SU-DHL-6 (cell line): ENCODE measurements at regions not wholly inside any gene's neighbourhood (a gene's known extent, or its start where the extent isn't known, plus 50 kb on each side); places are given as distances from the start of the nearest gene placed in this dataset.

Experiments
- H2AFZ ChIP-seq: fragments of 200-600 bp; sonication (generic); 2 replicates; pipeline ENCODE4 v1.6.1; 2014; ENCODE audit warnings: low read depth, mild to moderate bottlenecking, moderate library complexity, mixed read lengths, antibody characterized with exemption, low read length; ENCODE audit not compliant: severe bottlenecking
- H3F3A ChIP-seq: fragments of 200-600 bp; shearing (Covaris generic); 2 replicates; pipeline ENCODE4 v1.6.0; 2016; ENCODE audit warnings: antibody characterized with exemption, mild to moderate bottlenecking; ENCODE audit not compliant: insufficient read depth
- H3K27ac ChIP-seq: fragments of 200-600 bp; sonication (generic); 2 replicates; pipeline ENCODE4 v1.5.1; 2016; ENCODE audit warnings: low read depth, mild to moderate bottlenecking, low read length, moderate library complexity, mixed read lengths
- H3K27me3 ChIP-seq: fragments of 200-600 bp; sonication (generic), shearing (Covaris generic); 2 replicates; pipeline ENCODE4 v1.6.0; 2014; ENCODE audit warnings: mild to moderate bottlenecking, low read length
- H3K36me3 ChIP-seq: fragments of 200-600 bp; sonication (generic); 2 replicates; pipeline ENCODE4 v1.6.1; 2014; ENCODE audit warnings: mild to moderate bottlenecking, low read length, mixed read lengths
- H3K4me2 ChIP-seq: fragments of 300-600, 200-600 bp; shearing (Covaris generic), sonication (generic); 2 replicates; pipeline ENCODE4 v1.6.0; 2014; ENCODE audit warnings: low read length, low read depth, mild to moderate bottlenecking; ENCODE audit not compliant: poor library complexity, severe bottlenecking
- H3K4me3 ChIP-seq: fragments of 200-600 bp; sonication (generic); 2 replicates; pipeline ENCODE4 v1.5.1; 2014; ENCODE audit warnings: antibody characterized with exemption, low read length, mild to moderate bottlenecking, mixed read lengths; ENCODE audit not compliant: insufficient read depth, poor library complexity, severe bottlenecking
- H3K79me2 ChIP-seq: fragments of 200-600 bp; sonication (generic); 2 replicates; pipeline ENCODE4 v1.6.1; 2014; ENCODE audit warnings: mild to moderate bottlenecking, low read length, moderate library complexity; ENCODE audit not compliant: insufficient read depth
- H3K9ac ChIP-seq: fragments of 200-600 bp; sonication (generic); 2 replicates; pipeline ENCODE4 v1.7.0; 2014; ENCODE audit warnings: mild to moderate bottlenecking, low read length
- H3K9me2 ChIP-seq: fragments of 200-600 bp; sonication (generic); replicated peaks from 2 replicates; pipeline ENCODE4 v1.6.1; 2014; ENCODE audit warnings: low read length; ENCODE audit not compliant: insufficient read depth
- H3K9me3 ChIP-seq: fragments of 200-600 bp; sonication (generic); 2 replicates; pipeline ENCODE4 v1.6.1; 2014; ENCODE audit warnings: low read length, mixed read lengths; ENCODE audit not compliant: insufficient read depth
- H4K20me1 ChIP-seq: fragments of 200-600 bp; sonication (generic); 2 replicates; pipeline ENCODE4 v1.6.1; 2014; ENCODE audit warnings: low read depth, mild to moderate bottlenecking, antibody characterized with exemption, low read length, moderate library complexity, mixed read lengths
- CTCF ChIP-seq: fragments of 200-600 bp; sonication (generic); IDR thresholded peaks from one replicate; pipeline ENCODE4 v1.5.1; 2017; ENCODE audit warnings: antibody characterized with exemption, mild to moderate bottlenecking, low read length, moderate library complexity; ENCODE audit not compliant: insufficient read depth, poor library complexity, severe bottlenecking
- EZH2phosphoT487 ChIP-seq: fragments of 200-600 bp; sonication (generic), shearing (Covaris generic); conservative IDR thresholded peaks from 2 replicates; pipeline ENCODE4 v1.6.1; 2018; ENCODE audit warnings: mild to moderate bottlenecking, antibody characterized with exemption, low read length, moderate library complexity, mixed read lengths

- H3K27ac ChIP-seq: no peak overlapping the region
- H3K4me3 ChIP-seq: no peak overlapping the region
- H3K9me3 ChIP-seq: no peaks in the 10 kb centered on the region
- no peaks in the 10 kb centered on the region for H4K20me1 ChIP-seq
- no peak overlapping the region for H3K4me2 ChIP-seq
- no peaks in the 10 kb centered on the region for H3F3A ChIP-seq
- H3K9me2 ChIP-seq: no peaks in the 10 kb centered on the region
- H3K36me3 ChIP-seq: no peaks in the 10 kb centered on the region
- no peak overlapping the region for H3K9ac ChIP-seq
- H2AFZ ChIP-seq: no peak overlapping the region
- no peak for TF ChIP-seq CTCF
- no peak for TF ChIP-seq EZH2phosphoT487
- H3K27me3 ChIP-seq: no peaks in the 10 kb centered on the region
- H3K79me2 ChIP-seq: no peaks in the 10 kb centered on the region
These were observed 143.0 kb upstream of the BMPER start for GRCh38 chr7:33762151-33762910.

GRCh38 chr7:33762911-33763306 is 142.4 kb upstream of the BMPER start:
- TF ChIP-seq CTCF: no peak
- no peak for TF ChIP-seq EZH2phosphoT487
- Histone ChIP-seq H3K79me2 (no peaks in the 10 kb centered on the region), H4K20me1 (no peaks in the 10 kb centered on the region), H3F3A (no peaks in the 10 kb centered on the region), H2AFZ (no peak overlapping the region), H3K4me3 (no peak overlapping the region), H3K9ac (no peak overlapping the region), H3K27me3 (no peaks in the 10 kb centered on the region), H3K4me2 (no peak overlapping the region), H3K36me3 (no peaks in the 10 kb centered on the region), H3K9me2 (no peaks in the 10 kb centered on the region), H3K9me3 (no peaks in the 10 kb centered on the region), H3K27ac (no peak overlapping the region)

DNA sequence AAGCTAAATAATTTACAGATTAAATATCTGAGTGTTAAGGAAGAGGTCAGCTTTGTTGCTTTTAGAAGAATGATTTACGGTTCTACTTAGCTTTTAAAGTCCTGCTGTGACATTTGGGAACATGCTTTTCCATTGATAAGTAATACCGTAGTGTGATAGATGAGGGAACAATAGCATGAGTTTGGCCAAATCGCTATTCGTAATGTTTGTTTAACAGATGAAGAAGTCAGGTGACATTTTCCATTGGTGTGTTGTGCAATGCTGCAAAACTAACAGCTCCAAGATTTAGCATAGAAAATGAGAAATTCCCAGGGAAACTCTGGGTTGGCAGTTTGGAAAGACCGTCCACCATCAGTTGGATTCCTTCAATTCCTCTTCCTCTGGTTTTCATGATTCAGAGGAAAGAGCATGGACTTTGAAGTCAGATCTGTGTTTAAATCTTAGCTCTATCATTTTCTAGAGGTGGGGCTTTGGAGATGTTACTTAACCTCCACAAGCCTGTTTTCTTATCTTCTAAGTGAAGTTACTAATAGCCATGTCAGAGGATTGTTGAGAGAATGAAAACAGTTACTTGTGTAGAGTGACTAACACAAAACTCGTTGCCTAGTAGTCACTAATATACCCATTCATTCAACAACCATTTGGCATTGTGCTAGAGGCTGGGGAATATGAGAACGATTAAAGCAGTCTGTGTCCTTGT is 140.4 kb upstream of the BMPER start:
- Histone ChIP-seq H3K9me3 (no peaks in the 10 kb centered on the region), H3K27ac (no peak overlapping the region), H3K36me3 (no peaks in the 10 kb centered on the region), H3K79me2 (no peaks in the 10 kb centered on the region), H3K27me3 (no peaks in the 10 kb centered on the region), H3K9me2 (no peaks in the 10 kb centered on the region), H2AFZ (no peak overlapping the region), H4K20me1 (no peaks in the 10 kb centered on the region), H3K9ac (no peak overlapping the region), H3K4me2 (no peak overlapping the region), H3F3A (no peaks in the 10 kb centered on the region), H3K4me3 (no peak overlapping the region)
- TF ChIP-seq EZH2phosphoT487: no peak
- TF ChIP-seq CTCF: no peak
